GM12892 (cell line): ENCODE measurements at regions not wholly inside any gene's neighbourhood (a gene's known extent, or its start where the extent isn't known, plus 50 kb on each side); places are given as distances from the start of the nearest gene placed in this dataset.
"Not testable (repeated sequence)": the region's sequence is repeated elsewhere in the genome, so short reads cannot be mapped to it uniquely, and the experiment has no call there.

Source experiments
- DNase-seq: peaks from one replicate; pipeline ENCODE4 v3.0.0; 2011; ENCODE audit not compliant: insufficient read length
- FAIRE-seq: peaks from 2 replicates; lab custom pipeline; 2011; peaks lifted over from hg19 to GRCh38; lab: Jason Lieb, UNC
- POLR2A ChIP-seq: IDR thresholded peaks from 2 replicates; pipeline ENCODE4 v1.6.1; 2011; ENCODE audit warnings: low read depth, low read length, control low read depth
- POLR2AphosphoS5 ChIP-seq: IDR thresholded peaks from 2 replicates; pipeline ENCODE4 v1.6.1; 2011; ENCODE audit warnings: low read depth, low read length, control low read depth
- TAF1 ChIP-seq: IDR thresholded peaks from 2 replicates; pipeline ENCODE4 v1.6.1; 2011; ENCODE audit warnings: low read depth, mild to moderate bottlenecking, control low read depth, low read length, borderline replicate concordance

DNA sequence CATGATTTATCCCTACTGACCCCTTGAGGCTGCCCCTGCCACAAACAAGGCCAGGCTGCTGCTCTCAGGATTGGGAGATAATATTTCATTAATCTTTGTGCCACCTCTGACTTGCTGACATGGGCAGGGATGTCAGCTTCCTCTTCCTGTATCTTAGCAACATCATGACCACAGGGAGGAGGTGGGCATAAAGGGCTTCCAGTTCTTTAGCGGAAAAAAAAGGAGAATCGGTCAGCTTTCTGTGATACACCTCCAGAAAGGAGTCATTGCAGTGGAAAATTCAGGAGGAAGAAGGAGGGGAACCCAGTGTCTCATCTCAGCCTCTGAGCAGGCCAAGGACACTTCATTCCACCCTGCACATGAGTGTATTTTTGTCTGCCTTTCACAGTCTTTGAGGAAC, 206.8 kb upstream of the SDK2 start:
- FAIRE-seq (no peak), DNase-seq (no peak)
- TF ChIP-seq TAF1 (no peak), POLR2AphosphoS5 (no peak), POLR2A (no peak)

DNA sequence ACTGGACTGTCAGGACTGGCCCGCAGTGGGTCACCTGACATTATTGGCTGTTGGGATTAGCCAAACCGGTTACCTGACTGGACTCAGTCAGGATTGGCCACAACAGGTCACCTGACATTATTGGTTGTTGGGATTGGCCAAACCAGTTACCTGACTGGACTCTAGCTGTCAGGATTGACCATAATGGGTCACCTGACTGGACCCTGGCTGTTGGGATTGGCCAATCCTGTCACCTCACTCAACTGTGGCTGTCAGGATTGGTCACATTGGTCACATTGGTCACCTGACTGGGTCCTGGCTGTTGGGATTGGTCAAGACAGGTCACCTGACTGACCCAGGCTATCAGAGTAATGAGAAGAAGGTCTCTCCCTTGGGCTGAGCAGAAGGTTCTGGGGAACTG, 207.7 kb upstream of the SDK2 start:
- TF ChIP-seq POLR2A (no peak), POLR2AphosphoS5 (no peak), TAF1 (no peak)
- no peak for DNase-seq
- no peak for FAIRE-seq

DNA sequence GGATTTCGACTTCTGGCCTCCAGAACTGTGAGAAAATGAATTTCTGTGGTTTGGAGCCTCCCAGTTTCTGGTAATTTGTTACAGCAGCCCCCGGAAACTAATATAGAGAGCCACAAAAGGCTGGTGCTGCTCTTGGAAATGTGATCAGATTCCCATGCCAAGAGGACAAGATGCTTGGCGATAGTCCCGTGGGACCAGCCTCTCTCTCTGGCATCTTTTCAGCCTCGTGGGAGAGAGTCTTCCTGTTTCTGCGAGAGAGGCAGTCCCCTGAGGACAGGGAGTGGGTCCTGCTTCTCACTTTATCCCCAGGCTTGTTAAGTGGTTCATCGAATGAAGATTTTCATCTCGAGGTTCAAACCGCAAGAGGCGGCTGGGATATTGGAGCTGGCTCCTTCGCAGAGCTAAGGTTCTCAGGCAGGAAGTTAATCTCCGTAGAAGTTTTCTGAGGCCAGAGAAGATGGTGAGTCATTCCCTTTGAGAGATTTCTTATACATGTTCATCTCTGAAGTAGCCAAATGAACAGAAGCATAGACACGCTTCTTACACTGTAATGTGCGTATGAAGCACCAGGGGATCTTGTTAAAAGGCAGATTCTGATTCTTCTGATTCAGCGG, 211.6 kb upstream of the SDK2 start:
- TF ChIP-seq POLR2A: no peak
- TF ChIP-seq TAF1: no peak
- no peak for TF ChIP-seq POLR2AphosphoS5
- FAIRE-seq (no peak), DNase-seq (no peak)

DNA sequence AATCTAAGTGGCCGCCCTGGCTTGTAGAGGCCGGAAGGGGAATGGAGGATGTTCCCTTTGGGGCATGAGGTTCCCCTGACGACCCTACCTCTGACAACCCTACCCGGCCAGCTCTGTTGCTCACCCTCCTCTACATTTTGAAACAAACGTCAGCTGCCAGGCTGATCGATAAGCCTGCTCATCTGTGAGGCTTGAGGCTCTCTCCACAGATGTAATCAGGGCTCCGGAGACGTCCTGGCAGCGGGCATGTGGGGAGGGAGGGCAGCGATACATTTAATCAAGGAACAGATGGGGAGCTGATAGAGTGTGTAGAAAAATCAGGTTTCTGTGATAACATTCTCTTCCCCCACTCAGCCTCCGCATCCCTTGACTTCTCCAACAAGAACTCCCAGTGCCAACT, 212.3 kb upstream of the SDK2 start:
- FAIRE-seq (no peak), DNase-seq (no peak)

DNA sequence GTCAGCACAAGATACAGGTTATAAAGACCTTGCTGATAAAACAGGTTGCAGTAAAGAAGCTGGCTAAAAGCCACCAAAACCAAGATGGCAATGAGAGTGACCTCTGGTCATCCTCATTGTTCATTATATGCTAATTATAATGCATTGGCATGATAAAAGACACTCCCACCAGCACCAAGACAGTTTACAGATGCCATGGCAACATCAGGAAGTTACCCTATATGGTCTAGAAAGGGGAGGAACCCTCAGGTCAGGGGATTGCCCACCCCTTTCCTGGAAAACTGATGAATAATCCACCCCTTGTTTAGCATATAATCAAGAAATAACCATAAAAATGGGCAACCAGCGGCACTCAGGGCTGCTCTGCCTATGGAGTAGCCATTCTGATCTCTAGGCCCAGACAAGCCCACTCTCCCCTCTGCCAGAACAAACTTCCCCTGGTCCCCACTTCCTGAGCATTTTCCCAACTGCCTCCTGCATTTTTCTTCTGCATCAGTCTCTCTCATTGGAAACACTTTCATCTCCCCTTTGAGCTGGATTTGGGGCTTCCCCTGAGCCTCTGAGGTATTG, 215.3 kb upstream of the SDK2 start:
- not testable (repeated sequence) for FAIRE-seq, DNase-seq

More for the DNA sequence above, 212.3 kb upstream of the SDK2 start:
- TF ChIP-seq POLR2AphosphoS5 (no peak), TAF1 (no peak)

DNA sequence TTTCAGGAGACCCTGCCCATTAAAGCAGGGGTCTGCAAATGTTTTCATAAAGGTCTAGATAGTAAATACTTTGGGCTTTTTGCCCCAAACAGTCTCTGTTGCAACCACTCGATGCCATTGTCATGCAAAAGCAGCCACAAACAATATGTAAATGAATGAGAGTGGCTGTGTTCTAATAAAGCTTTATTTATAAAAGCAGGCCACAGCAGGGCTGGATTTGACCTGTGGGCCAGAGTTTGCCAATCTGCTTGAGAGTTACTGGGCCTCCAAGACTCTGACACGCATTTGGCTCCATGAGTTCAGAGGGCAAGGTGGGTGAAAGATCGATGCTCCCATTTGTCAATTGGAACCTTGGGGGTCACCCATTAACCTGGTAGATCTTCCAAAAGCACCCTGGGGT, 217.3 kb upstream of the SDK2 start:
- DNase-seq (no peak), FAIRE-seq (no peak)
- no peak for TF ChIP-seq POLR2AphosphoS5
- no peak for TF ChIP-seq POLR2A
- TF ChIP-seq TAF1: no peak

DNA sequence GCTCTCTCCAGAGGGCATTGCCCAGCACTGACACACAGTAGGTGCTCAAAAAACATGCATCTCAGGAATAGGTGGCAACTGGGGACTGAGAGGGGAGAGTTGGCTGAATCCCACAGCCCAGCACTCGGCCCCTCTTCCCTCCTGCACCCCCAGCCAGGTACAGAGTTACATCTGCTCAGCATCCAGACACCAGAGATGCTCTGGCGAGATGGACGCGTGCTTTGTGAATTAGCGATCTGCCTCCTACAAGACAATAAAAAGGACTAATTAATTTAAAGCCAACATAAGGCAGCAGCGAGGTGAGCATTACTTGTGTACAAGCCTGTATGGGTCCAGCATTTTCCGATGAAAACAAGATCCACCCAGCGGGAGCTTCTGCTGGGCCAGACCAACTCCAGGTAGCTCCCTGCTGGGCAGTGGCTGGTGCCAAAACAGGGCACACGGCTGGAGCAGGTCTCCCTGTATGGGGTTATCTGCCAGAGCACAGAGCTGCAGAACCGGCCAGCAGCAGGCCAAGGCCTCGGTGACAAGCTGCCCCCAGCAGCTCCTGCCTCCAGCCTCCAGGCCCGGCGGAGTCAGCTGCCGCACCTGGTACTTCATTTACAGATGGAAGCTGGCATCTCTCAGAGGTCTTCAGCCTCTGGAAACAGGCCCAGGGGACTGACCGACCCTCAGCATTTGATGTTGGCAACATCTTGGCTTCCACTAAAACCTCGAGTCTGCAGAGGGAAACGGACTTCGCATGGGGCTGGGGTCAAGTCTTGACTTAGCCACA, 219.7 kb upstream of the SDK2 start:
- DNase-seq (no peak), FAIRE-seq (no peak)
- TF ChIP-seq TAF1: no peak
- TF ChIP-seq POLR2A: no peak
- no peak for TF ChIP-seq POLR2AphosphoS5

DNA sequence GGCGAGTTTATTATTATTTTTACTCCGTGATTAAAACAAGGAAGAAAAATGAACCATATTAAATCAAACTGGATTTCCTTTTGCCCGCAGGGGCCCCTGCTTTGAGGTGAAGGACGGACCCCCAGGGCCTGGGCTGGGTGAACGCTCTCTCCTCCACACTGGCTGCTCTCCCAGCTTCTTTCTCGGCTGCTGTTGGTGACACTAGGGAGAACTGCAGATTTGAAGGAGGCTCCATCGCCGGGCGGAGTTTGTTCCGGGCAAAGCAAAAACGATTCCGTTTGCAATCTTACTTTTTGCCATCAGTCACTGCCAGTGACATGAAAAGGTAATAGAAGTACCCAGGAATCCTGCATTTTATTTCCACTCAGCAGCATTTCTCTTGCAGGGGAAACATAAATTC, 221.6 kb upstream of the SDK2 start:
- TF ChIP-seq POLR2AphosphoS5 (no peak), POLR2A (no peak), TAF1 (no peak)
- FAIRE-seq (no peak), DNase-seq (no peak)

DNA sequence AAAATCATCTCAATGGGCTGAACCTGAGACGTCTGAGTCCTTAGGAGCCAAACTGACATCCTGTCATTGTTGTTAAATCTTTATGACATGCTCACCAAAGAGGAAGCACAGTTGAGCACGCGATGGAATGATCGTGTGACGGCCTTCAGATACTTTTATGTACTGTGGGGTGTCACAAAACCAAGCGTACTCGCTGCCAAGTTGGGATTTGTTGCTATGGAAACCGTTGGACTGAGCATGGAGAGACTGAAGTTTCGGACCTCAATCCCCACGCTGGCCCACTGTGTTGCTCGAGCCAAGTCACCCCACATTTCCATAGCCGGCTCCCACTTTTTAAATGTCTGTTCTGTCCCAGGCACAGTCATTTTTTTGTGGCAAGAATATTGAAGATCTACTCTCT, 222.8 kb upstream of the SDK2 start:
- FAIRE-seq (no peak), DNase-seq (no peak)
- no peak for TF ChIP-seq POLR2A
- no peak for TF ChIP-seq POLR2AphosphoS5
- TF ChIP-seq TAF1: no peak

DNA sequence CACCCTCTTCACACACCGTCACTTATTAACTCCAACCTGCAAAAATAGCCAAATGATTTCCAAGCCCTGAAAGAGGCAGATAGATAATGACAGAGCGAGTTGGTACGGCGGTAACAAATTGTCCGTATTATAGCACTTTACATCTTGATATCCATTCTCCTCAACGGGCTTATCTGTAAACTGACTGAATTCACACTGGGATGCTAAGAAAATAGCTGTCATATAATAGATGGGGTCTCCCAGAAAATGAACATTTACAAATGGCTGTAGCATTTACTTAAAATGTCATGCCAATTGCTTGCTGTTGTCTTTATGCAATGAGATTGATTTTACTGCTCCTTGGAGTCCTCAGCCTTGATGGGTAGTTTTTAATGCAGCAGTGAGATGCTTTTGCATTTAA, 225.8 kb upstream of the SDK2 start:
- FAIRE-seq: no peak
- TF ChIP-seq POLR2AphosphoS5 (no peak), TAF1 (no peak), POLR2A (no peak)
- no peak for DNase-seq

DNA sequence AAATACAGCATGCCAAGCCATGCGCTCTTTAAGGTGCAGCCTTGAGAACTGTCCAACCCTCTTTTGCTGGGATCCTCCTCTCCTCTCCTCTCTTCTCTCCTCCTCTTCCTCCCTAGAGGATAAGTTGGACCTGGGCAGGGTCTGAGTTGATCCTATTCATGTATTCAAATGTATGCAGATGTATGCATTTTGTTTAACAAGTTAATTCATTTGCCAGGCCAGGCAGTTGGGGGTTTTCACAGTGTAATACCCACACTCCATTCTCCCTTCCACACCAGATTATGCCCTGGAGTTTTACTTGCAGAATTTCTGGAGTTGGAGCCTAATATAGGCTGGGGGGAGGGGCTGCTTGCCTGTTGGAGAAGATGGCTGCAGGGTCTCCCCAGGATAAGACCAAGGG, 226.2 kb upstream of the SDK2 start:
- no peak for DNase-seq
- no peak for TF ChIP-seq TAF1
- TF ChIP-seq POLR2A: no peak
- TF ChIP-seq POLR2AphosphoS5: no peak
- FAIRE-seq: no peak

DNA sequence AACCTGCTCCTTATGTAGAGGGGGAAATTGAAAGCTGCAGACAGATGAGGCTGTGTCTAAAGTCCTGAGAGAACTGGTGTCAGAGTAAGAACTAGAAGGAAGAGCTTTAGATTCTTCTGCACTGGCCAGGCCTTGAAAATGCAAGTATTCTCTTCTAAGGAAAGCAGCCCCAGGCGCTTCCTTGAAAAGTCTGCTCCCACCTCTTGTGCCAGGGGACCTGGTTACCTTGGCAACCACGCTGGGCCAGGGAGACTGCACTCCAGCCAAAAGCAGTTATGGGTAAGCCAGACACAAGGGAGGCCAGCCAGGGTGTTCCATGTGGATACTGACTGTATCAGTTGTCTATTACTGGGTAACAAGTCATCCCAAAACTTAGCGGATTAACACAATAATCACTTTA, 228.6 kb upstream of the SDK2 start:
- FAIRE-seq (no peak), DNase-seq (no peak)
- no peak for TF ChIP-seq TAF1
- TF ChIP-seq POLR2A: no peak
- no peak for TF ChIP-seq POLR2AphosphoS5

DNA sequence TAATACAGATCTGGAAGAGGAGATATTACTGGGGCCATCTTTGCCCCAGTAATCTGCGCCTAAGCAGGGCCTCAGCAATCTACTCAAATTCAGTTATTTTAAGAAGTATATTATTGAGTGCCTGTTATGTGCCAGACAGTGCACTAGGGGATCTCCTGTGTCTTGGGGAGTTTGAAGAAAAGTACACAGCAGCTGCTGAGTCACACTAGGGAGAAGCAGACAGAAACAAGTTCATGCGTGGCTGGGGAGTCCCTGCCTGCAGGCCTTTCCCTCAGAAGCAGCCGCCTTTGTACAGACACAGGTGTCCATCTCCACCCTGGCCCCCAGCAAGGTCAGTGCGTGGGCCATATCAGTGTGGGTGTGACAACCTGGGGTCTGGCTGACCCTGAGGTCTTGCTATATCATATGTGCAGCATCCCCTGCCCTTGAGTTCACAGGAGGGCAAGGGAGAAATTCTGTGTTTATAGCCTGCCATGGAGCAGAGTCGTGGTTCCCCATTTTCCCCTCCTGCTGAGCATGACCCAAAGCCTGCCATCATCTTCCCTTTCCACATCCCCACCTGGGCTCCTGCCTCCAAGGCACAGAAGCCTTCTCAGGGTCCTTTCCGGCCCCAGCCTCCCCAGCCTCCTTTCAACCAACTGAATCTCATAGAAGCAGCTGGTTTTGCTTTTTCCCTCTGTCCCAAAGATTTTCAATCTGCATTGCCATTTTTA, 229.9 kb upstream of the SDK2 start:
- FAIRE-seq: peak; percentile 14
- no peak for TF ChIP-seq TAF1
- no peak for TF ChIP-seq POLR2A
- TF ChIP-seq POLR2AphosphoS5: no peak
- DNase-seq: no peak
